Thyroid gland (tissue), 4 donors: ENCODE measurements at regions not wholly inside any gene's neighbourhood (a gene's known extent, or its start where the extent isn't known, plus 50 kb on each side); places are given as distances from the start of the nearest gene placed in this dataset.

Experiments used
- DNase-seq, 2 donors: peaks; one replicate each; pipeline ENCODE4 v3.0.0-alpha.2; 2019
- H3K27ac ChIP-seq, 3 donors: fragments of 200-600 bp; sonication (generic); 1 replicate in 2 of 3; 2 replicates in 1 of 3; pipeline ENCODE4 v1.5.1; 2016 to 2019; ENCODE audit warnings: mild to moderate bottlenecking in 1 of 3, moderate library complexity in 1 of 3
- H3K27me3 ChIP-seq: fragments of 200-600 bp; sonication (generic); one replicate; pipeline ENCODE4 v1.5.1; 2019
- H3K36me3 ChIP-seq, 2 donors: fragments of 200-600 bp; sonication (generic); one replicate each; pipeline ENCODE4 v1.5.1; 2016 to 2019
- H3K4me1 ChIP-seq, 2 donors: fragments of 200-600 bp; sonication (generic); one replicate each; pipeline ENCODE4 v1.5.1; 2017 to 2019
- H3K4me3 ChIP-seq, 3 donors: fragments of 200-600 bp; sonication (generic); replicated peaks in 1 of 3; 1 replicate in 2 of 3; 2 replicates in 1 of 3; pipeline ENCODE4 v1.5.1; 2016; ENCODE audit warnings: mild to moderate bottlenecking in 1 of 3
- H3K9me3 ChIP-seq: fragments of 200-600 bp; sonication (generic); one replicate; pipeline ENCODE4 v1.5.1; 2017
- CTCF ChIP-seq, 6 experiments: fragments of 200-600 bp in 3 of 6; fragments of 450-650 bp in 3 of 6; sonication (generic) in 3 of 6; IDR thresholded peaks; one replicate each; pipeline ENCODE4 v1.5.1; 2016 to 2019; ENCODE audit warnings: antibody characterized with exemption in 6 of 6, mild to moderate bottlenecking in 2 of 6, inconsistent platforms in 1 of 6, moderate library complexity in 1 of 6
- POLR2A ChIP-seq, 2 donors: fragments of 450-650 bp; IDR thresholded peaks; one replicate each; pipeline ENCODE4 v1.6.1; 2017; ENCODE audit warnings: antibody characterized with exemption in 2 of 2, mild to moderate bottlenecking in 2 of 2, moderate library complexity in 1 of 2
- WGBS, 2 donors: methylation state at CpG; one replicate each; pipeline ENCODE4 v1.1.5; 2017; 5-methylcytosine and 5-hydroxymethylcytosine counted together
- intact Hi-C: fragments of 100-400 bp; cut with DNase I; formaldehyde crosslinking; loops from one replicate; pipeline ENCODE4 v1.15.1; 2023

GRCh38 chr9:79977510-79978197 lies 405.9 kb downstream of the TLE4 start:
- 90 to 94% methylated on average over 1 of the region's 1 CpG for WGBS, 2 donors
- Histone ChIP-seq H3K27me3 (no peaks in the 10 kb centered on the region), H3K27ac (no peak overlapping the region), H3K36me3 (no peaks in the 10 kb centered on the region), H3K9me3 (no peaks in the 10 kb centered on the region), H3K4me3 (no peak overlapping the region), H3K4me1 (no peaks in the 10 kb centered on the region)
- no peak for TF ChIP-seq POLR2A (IDR thresholded peaks at IDR 0.05)
- TF ChIP-seq CTCF (IDR thresholded peaks at IDR 0.05), result no peak
- DNase-seq, result no peak
- intact Hi-C loops, result no loop called here

GRCh38 chr9:79977074-79977435 lies 405.3 kb downstream of the TLE4 start:
- no peak overlapping the region for H3K27ac ChIP-seq
- H3K4me3 ChIP-seq, result no peak overlapping the region
- TF ChIP-seq CTCF (IDR thresholded peaks at IDR 0.05) (no peak), POLR2A (IDR thresholded peaks at IDR 0.05) (no peak)
- WGBS, 2 donors, result 78 to 81% methylated on average over 10 of the region's 10 CpGs
- no peaks in the 10 kb centered on the region for H3K4me1 ChIP-seq
- no peaks in the 10 kb centered on the region for H3K36me3 ChIP-seq
- no peaks in the 10 kb centered on the region for H3K27me3 ChIP-seq
- intact Hi-C loops, result no loop called here
- DNase-seq, result no peak
- H3K9me3 ChIP-seq, result no peaks in the 10 kb centered on the region

GRCh38 chr9:79976257-79977073 lies 404.7 kb downstream of the TLE4 start:
- H3K4me1 ChIP-seq, result no peaks in the 10 kb centered on the region
- no peaks in the 10 kb centered on the region for H3K27me3 ChIP-seq
- no peak overlapping the region for H3K4me3 ChIP-seq
- H3K36me3 ChIP-seq, result no peaks in the 10 kb centered on the region
- intact Hi-C loops, result no loop called here
- no peak overlapping the region for H3K27ac ChIP-seq
- DNase-seq, result no peak
- TF ChIP-seq CTCF (IDR thresholded peaks at IDR 0.05) (no peak), POLR2A (IDR thresholded peaks at IDR 0.05) (no peak)
- 82 to 84% methylated on average over 16 of the region's 16 CpGs for WGBS, 2 donors
- H3K9me3 ChIP-seq, result no peaks in the 10 kb centered on the region

GRCh38 chr9:79975621-79976256 lies 404.0 kb downstream of the TLE4 start:
- no peak for DNase-seq
- no peaks in the 10 kb centered on the region for H3K36me3 ChIP-seq

More at GRCh38 chr9:79975621-79976256, 404.0 kb downstream of the TLE4 start:
- TF ChIP-seq POLR2A (IDR thresholded peaks at IDR 0.05) (no peak), CTCF (IDR thresholded peaks at IDR 0.05) (no peak)
- Histone ChIP-seq H3K4me3 (no peak overlapping the region), H3K27me3 (no peaks in the 10 kb centered on the region), H3K9me3 (no peaks in the 10 kb centered on the region), H3K4me1 (no peaks in the 10 kb centered on the region), H3K27ac (no peak overlapping the region)
- 59 to 64% methylated on average over 10 of the region's 10 CpGs for WGBS, 2 donors
- intact Hi-C loops, result no loop called here
